Right lobe of liver (tissue), 6 donors: ENCODE measurements at regions not wholly inside any gene's neighbourhood (a gene's known extent, or its start where the extent isn't known, plus 50 kb on each side); places are given as distances from the start of the nearest gene placed in this dataset.

Source experiments
- ATAC-seq, 4 donors: fragments of 200-7000 bp; cut with Tn5 transposase; one replicate each; pipeline ENCODE4 v1.9.1; 2020; ENCODE audit warnings: mild to moderate bottlenecking in 4 of 4, moderate library complexity in 4 of 4
- DNase-seq, 3 donors: peaks; one replicate each; pipeline ENCODE4 v3.0.0-alpha.2; 2020
- H3K27ac ChIP-seq, 3 donors: fragments of 200-600 bp; one replicate each; pipeline ENCODE4 v1.8.0; 2022
- H3K27me3 ChIP-seq, 2 donors: fragments of 200-600 bp; one replicate each; pipeline ENCODE4 v1.8.0; 2022
- H3K36me3 ChIP-seq, 4 donors: fragments of 200-600 bp; sonication (generic) in 1 of 4; one replicate each; pipeline versions ENCODE4 v1.5.1 to v1.8.0; 2017 to 2022; ENCODE audit warnings: control low read depth in 1 of 4
- H3K4me1 ChIP-seq, 4 donors: fragments of 200-600 bp; sonication (generic) in 1 of 4; one replicate each; pipeline versions ENCODE4 v1.5.1 to v1.8.0; 2017 to 2022; ENCODE audit warnings: control low read depth in 1 of 4
- H3K4me3 ChIP-seq, 3 donors: fragments of 200-600 bp; one replicate each; pipeline ENCODE4 v1.8.0; 2022
- H3K9me3 ChIP-seq, 4 donors: fragments of 200-600 bp; sonication (generic) in 1 of 4; one replicate each; pipeline versions ENCODE4 v1.5.1 to v1.8.0; 2017 to 2022; ENCODE audit warnings: control low read depth in 1 of 4
- POLR2A ChIP-seq: fragments of 450-650 bp; IDR thresholded peaks from one replicate; pipeline ENCODE4 v1.6.1; 2017; ENCODE audit warnings: antibody characterized with exemption, mild to moderate bottlenecking
- WGBS: methylation state at CpG from one replicate; pipeline ENCODE4 v1.1.6; 2018; ENCODE audit warnings: low coverage, low lambda C conversion rate; ENCODE audit not compliant: insufficient coverage; ENCODE audit errors: missing lambda C conversion rate; 5-methylcytosine and 5-hydroxymethylcytosine counted together
- intact Hi-C, 2 donors: fragments of 100-400 bp; cut with DNase I; formaldehyde crosslinking; loops; one replicate each; pipeline versions ENCODE4 v1.11.2 to v1.14.1; 2022
- TF ChIP-seq, protein P1 (sequence below), 4 donors: fragments of 200-600 bp in 3 of 4; fragments of 450-650 bp in 1 of 4; IDR thresholded peaks; one replicate each; pipeline versions ENCODE4 v1.5.1 to v1.8.0; 2016 to 2022; ENCODE audit warnings: antibody characterized with exemption in 4 of 4, mild to moderate bottlenecking in 2 of 4
- donor health status: DM: no; HTN: yes; CAD: no.
- donor health status: DM: no; HTN: no; CAD: no.
- donor health status: DM: no; HTN: no; CAD: no.
- donor health status: DM: no; HTN: yes; CAD: no.
- donor health status: DM: no; HTN: yes; CAD: no.

DNA sequence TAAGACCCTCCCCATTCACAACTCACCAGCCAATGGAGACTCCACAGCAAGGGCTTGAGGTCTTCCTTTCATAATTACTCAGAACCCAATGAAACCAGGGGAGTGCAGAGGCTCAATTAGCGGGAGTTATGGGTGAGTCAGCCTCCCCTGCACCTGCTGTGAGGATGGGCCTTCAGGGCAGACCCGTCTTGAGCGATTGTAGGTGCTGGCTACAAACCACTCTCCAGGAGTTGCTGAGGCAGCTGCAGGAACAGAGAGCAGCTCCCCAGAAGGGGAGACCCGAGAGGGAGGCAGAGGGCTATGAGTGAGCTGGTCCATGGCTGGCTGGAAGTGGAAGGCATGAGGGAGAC is 58.5 kb upstream of the SORCS3 start:
- WGBS, result 80% methylated on average over 1 of the region's 4 CpGs
- Histone ChIP-seq H3K27me3 (no peaks in the 10 kb centered on the region), H3K36me3 (no peaks in the 10 kb centered on the region), H3K27ac (no peak overlapping the region), H3K4me3 (no peak overlapping the region), H3K4me1 (no peaks in the 10 kb centered on the region), H3K9me3 (no peaks in the 10 kb centered on the region)
- DNase-seq (no peak), ATAC-seq (no peak)
- intact Hi-C loops, result no loop called here
- no peak for TF ChIP-seq POLR2A
- TF ChIP-seq, protein P1, sequence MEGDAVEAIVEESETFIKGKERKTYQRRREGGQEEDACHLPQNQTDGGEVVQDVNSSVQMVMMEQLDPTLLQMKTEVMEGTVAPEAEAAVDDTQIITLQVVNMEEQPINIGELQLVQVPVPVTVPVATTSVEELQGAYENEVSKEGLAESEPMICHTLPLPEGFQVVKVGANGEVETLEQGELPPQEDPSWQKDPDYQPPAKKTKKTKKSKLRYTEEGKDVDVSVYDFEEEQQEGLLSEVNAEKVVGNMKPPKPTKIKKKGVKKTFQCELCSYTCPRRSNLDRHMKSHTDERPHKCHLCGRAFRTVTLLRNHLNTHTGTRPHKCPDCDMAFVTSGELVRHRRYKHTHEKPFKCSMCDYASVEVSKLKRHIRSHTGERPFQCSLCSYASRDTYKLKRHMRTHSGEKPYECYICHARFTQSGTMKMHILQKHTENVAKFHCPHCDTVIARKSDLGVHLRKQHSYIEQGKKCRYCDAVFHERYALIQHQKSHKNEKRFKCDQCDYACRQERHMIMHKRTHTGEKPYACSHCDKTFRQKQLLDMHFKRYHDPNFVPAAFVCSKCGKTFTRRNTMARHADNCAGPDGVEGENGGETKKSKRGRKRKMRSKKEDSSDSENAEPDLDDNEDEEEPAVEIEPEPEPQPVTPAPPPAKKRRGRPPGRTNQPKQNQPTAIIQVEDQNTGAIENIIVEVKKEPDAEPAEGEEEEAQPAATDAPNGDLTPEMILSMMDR (IDR thresholded peaks at IDR 0.05), result no peak

- Histone ChIP-seq H3K27ac (no peak overlapping the region), H3K36me3 (no peaks in the 10 kb centered on the region), H3K4me3 (no peak overlapping the region), H3K27me3 (no peaks in the 10 kb centered on the region), H3K4me1 (no peaks in the 10 kb centered on the region), H3K9me3 (no peaks in the 10 kb centered on the region)
- TF ChIP-seq POLR2A, result no peak
- TF ChIP-seq, protein P1 (IDR thresholded peaks at IDR 0.05), result no peak
- ATAC-seq, result no peak
- no peak for DNase-seq
- 50% methylated on average over 1 of the region's 1 CpG for WGBS
- intact Hi-C loops, result no loop called here
These were observed 58.1 kb upstream of the SORCS3 start for GRCh38 chr10:104582966-104583365.

GRCh38 chr10:104584541-104584940 is 56.5 kb upstream of the SORCS3 start:
- Histone ChIP-seq H3K9me3 (no peaks in the 10 kb centered on the region), H3K27ac (no peak overlapping the region), H3K4me3 (no peak overlapping the region), H3K27me3 (no peaks in the 10 kb centered on the region), H3K4me1 (no peaks in the 10 kb centered on the region), H3K36me3 (no peaks in the 10 kb centered on the region)
- DNase-seq (no peak), ATAC-seq (no peak)
- TF ChIP-seq POLR2A, result no peak
- TF ChIP-seq, protein P1 (IDR thresholded peaks at IDR 0.05), result no peak
- 26% methylated on average over 7 of the region's 7 CpGs for WGBS
- intact Hi-C loops, result no loop called here

GRCh38 chr10:104587751-104588150 is 53.3 kb upstream of the SORCS3 start:
- Histone ChIP-seq H3K27ac (no peak overlapping the region), H3K36me3 (no peaks in the 10 kb centered on the region), H3K9me3 (no peaks in the 10 kb centered on the region), H3K27me3 (no peaks in the 10 kb centered on the region), H3K4me3 (no peak overlapping the region), H3K4me1 (no peaks in the 10 kb centered on the region)
- TF ChIP-seq, protein P1 (IDR thresholded peaks at IDR 0.05), result no peak
- TF ChIP-seq POLR2A, result no peak
- 47% methylated on average over 2 of the region's 2 CpGs for WGBS
- DNase-seq (no peak), ATAC-seq (no peak)
- intact Hi-C loops, result no loop called here

GRCh38 chr10:104589431-104589830 is 51.7 kb upstream of the SORCS3 start:
- TF ChIP-seq, protein P1 (IDR thresholded peaks at IDR 0.05), result no peak
- TF ChIP-seq POLR2A, result no peak
- no peak for DNase-seq
- no peaks in the 10 kb centered on the region for H3K4me1 ChIP-seq
- H3K27ac ChIP-seq, result no peak overlapping the region
- no peaks in the 10 kb centered on the region for H3K9me3 ChIP-seq
- no peaks in the 10 kb centered on the region for H3K27me3 ChIP-seq
- no peak overlapping the region for H3K4me3 ChIP-seq
- 75% methylated on average over 1 of the region's 4 CpGs for WGBS
- no peak for ATAC-seq
- H3K36me3 ChIP-seq, result no peaks in the 10 kb centered on the region
- intact Hi-C loops, result no loop called here
